DND-41 (cell line): ENCODE measurements at regions not wholly inside any gene's neighbourhood (a gene's known extent, or its start where the extent isn't known, plus 50 kb on each side); places are given as distances from the start of the nearest gene placed in this dataset.

Source experiments
- ATAC-seq: fragments of 200-7000 bp; cut with Tn5 transposase; 3 replicates; pipeline ENCODE4 v1.9.1; 2021; ENCODE audit warnings: low read depth; ENCODE audit not compliant: insufficient read depth
- DNase-seq: peaks from one replicate; pipeline ENCODE4 v3.0.0-alpha.2; 2020
- H2AFZ ChIP-seq: 2 replicates; pipeline ENCODE4 v1.6.0; 2012; ENCODE audit warnings: low read depth, low read length
- H3K27ac ChIP-seq: 2 replicates; pipeline ENCODE4 v1.5.1; 2012; ENCODE audit warnings: low read length, inconsistent platforms
- H3K27me3 ChIP-seq: fragments of 200-600 bp; sonication (generic); 2 replicates; pipeline ENCODE4 v1.6.0; 2012; ENCODE audit warnings: low read length, mild to moderate bottlenecking, inconsistent platforms; ENCODE audit not compliant: insufficient read depth, poor library complexity
- H3K36me3 ChIP-seq: 2 replicates; pipeline ENCODE4 v1.5.1; 2012; ENCODE audit warnings: low read length, inconsistent platforms; ENCODE audit not compliant: insufficient read depth
- H3K4me1 ChIP-seq: 2 replicates; pipeline ENCODE4 v1.5.1; 2012; ENCODE audit warnings: mild to moderate bottlenecking, low read length; ENCODE audit not compliant: insufficient read depth
- H3K4me2 ChIP-seq: 2 replicates; pipeline ENCODE4 v1.6.0; 2012; ENCODE audit warnings: mild to moderate bottlenecking, moderate library complexity, low read length, inconsistent platforms; ENCODE audit not compliant: insufficient read depth
- H3K4me3 ChIP-seq, 2 experiments: fragments of 200-600 bp in 1 of 2; shearing (Covaris generic) in 1 of 2; 2 replicates each; pipeline ENCODE4 v1.5.1; 2012 to 2016; ENCODE audit warnings: inconsistent platforms in 2 of 2, low read length in 2 of 2, mild to moderate bottlenecking in 2 of 2, low read depth in 1 of 2, moderate library complexity in 1 of 2
- H3K79me2 ChIP-seq: 2 replicates; pipeline ENCODE4 v1.6.0; 2012; ENCODE audit warnings: low read length, inconsistent platforms; ENCODE audit not compliant: insufficient read depth
- H3K9ac ChIP-seq: 2 replicates; pipeline ENCODE4 v1.6.0; 2012; ENCODE audit warnings: low read depth, mild to moderate bottlenecking, inconsistent platforms, low read length, moderate library complexity
- H3K9me3 ChIP-seq: 2 replicates; pipeline ENCODE4 v1.5.1; 2012; ENCODE audit warnings: low read length, moderate library complexity, mild to moderate bottlenecking, inconsistent platforms; ENCODE audit not compliant: insufficient read depth, severe bottlenecking
- H4K20me1 ChIP-seq: 2 replicates; pipeline ENCODE4 v1.6.0; 2012; ENCODE audit warnings: low read length; ENCODE audit not compliant: insufficient read depth
- EZH2 ChIP-seq: IDR thresholded peaks from 3 replicates; pipeline ENCODE4 v1.6.1; 2012; ENCODE audit warnings: borderline replicate concordance, low read depth, mild to moderate bottlenecking, moderate library complexity, low read length, inconsistent platforms; ENCODE audit not compliant: severe bottlenecking
- TF ChIP-seq, protein P1 (sequence below): IDR thresholded peaks from 2 replicates; pipeline ENCODE4 v1.5.1; 2012; ENCODE audit warnings: borderline replicate concordance, low read length, moderate library complexity, mild to moderate bottlenecking; ENCODE audit not compliant: poor library complexity, severe bottlenecking; ENCODE audit errors: extremely low read depth

- no peak overlapping the region for H2AFZ ChIP-seq
Measured at GRCh38 chr9:20226345-20226744, 396.0 kb downstream of the MLLT3 start.

DNA sequence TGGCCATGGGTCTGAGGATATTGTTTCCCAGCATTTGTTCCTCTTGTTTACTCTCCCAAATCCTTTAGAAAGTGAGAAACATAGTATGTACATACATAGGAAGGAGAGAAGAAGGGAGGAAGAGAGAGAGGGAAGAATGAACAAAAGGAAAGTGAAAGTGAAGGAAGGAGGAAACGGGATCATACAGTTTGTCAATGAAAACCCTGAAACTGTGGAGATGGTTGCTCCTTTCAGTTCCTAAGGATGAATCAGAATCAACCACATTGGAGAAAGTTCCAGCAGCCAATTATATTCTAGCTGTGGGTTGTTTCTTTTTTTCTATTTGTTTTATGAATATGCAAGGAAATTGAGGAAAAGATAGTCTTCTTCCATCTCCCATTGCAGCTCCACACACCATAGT, 396.5 kb downstream of the MLLT3 start:
- Histone ChIP-seq H3K9me3 (no peaks in the 10 kb centered on the region), H2AFZ (no peak overlapping the region), H3K4me3 (no peak overlapping the region; a peak in 1 of 4 replicates), H4K20me1 (no peaks in the 10 kb centered on the region), H3K4me1 (peaks cover 78% of the 10 kb centered on the region), H3K79me2 (no peaks in the 10 kb centered on the region), H3K27me3 (no peaks in the 10 kb centered on the region), H3K27ac (peak overlapping the region; percentile 10), H3K4me2 (peak overlapping the region; percentile 50), H3K9ac (no peak overlapping the region), H3K36me3 (no peaks in the 10 kb centered on the region)
- TF ChIP-seq, protein P1, sequence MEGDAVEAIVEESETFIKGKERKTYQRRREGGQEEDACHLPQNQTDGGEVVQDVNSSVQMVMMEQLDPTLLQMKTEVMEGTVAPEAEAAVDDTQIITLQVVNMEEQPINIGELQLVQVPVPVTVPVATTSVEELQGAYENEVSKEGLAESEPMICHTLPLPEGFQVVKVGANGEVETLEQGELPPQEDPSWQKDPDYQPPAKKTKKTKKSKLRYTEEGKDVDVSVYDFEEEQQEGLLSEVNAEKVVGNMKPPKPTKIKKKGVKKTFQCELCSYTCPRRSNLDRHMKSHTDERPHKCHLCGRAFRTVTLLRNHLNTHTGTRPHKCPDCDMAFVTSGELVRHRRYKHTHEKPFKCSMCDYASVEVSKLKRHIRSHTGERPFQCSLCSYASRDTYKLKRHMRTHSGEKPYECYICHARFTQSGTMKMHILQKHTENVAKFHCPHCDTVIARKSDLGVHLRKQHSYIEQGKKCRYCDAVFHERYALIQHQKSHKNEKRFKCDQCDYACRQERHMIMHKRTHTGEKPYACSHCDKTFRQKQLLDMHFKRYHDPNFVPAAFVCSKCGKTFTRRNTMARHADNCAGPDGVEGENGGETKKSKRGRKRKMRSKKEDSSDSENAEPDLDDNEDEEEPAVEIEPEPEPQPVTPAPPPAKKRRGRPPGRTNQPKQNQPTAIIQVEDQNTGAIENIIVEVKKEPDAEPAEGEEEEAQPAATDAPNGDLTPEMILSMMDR: no peak
- no peak for TF ChIP-seq EZH2
- no peak for DNase-seq
- 0 out of 3 replicates have a peak, but pooled peaks have one; percentile 10 for ATAC-seq

More at GRCh38 chr9:20226345-20226744, 396.0 kb downstream of the MLLT3 start:
- H3K4me2 ChIP-seq: peak overlapping the region; percentile 50; the same call in 1 of the 2 replicates
- H3K4me3 ChIP-seq: no peak overlapping the region
- no peaks in the 10 kb centered on the region for H3K79me2 ChIP-seq
- TF ChIP-seq, protein P1: no peak
- no peak for TF ChIP-seq EZH2
- peak; percentile 72 for ATAC-seq
- peaks cover 73% of the 10 kb centered on the region for H3K4me1 ChIP-seq
- DNase-seq: peak; percentile 61
- H3K36me3 ChIP-seq: no peaks in the 10 kb centered on the region
- no peak overlapping the region for H3K9ac ChIP-seq
- no peaks in the 10 kb centered on the region for H3K9me3 ChIP-seq
- H3K27me3 ChIP-seq: no peaks in the 10 kb centered on the region
- H4K20me1 ChIP-seq: no peaks in the 10 kb centered on the region
- peak overlapping the region; percentile 10 for H3K27ac ChIP-seq

DNA sequence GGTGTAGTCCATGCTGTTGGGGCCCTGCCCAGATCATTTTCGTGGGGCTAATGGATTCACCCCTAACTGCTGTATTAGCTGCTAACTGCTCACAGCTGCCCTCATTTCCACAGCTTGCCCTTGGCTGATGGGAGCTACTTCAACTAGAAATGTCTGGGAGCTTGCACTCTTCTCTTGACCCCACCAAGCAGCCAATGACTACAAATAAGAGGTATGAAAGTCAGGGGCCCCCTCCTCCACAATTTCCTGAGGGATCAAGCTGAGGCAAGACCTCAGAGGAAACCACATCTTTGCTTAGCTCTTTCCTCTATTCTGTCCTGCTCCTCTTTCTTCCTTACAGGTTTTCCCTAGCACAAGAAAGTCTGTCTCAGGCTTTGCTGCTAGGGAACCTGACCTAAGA, 397.5 kb downstream of the MLLT3 start:
- H3K9ac ChIP-seq: no peak overlapping the region
- peak overlapping the region; percentile 42 for H3K27ac ChIP-seq
- ATAC-seq (peak; percentile 41), DNase-seq (peak; percentile 51)
- H3K79me2 ChIP-seq: no peaks in the 10 kb centered on the region
- H3K4me2 ChIP-seq: peak overlapping the region; percentile 50
- H2AFZ ChIP-seq: no peak overlapping the region
- H3K27me3 ChIP-seq: no peaks in the 10 kb centered on the region
- no peaks in the 10 kb centered on the region for H3K36me3 ChIP-seq
- no peak overlapping the region; a peak in 1 of 4 replicates for H3K4me3 ChIP-seq
- peaks cover 89% of the 10 kb centered on the region for H3K4me1 ChIP-seq
- H4K20me1 ChIP-seq: no peaks in the 10 kb centered on the region
- TF ChIP-seq, protein P1: no peak
- TF ChIP-seq EZH2: no peak
- no peaks in the 10 kb centered on the region for H3K9me3 ChIP-seq
